Stimulated activated CD4-positive, alpha-beta T cell treated with anti-CD3 and anti-CD28 coated beads, Interleukin-4, amount 100 ng/mL, for 1 hour (primary cell): ENCODE measurements at regions not wholly inside any gene's neighbourhood (a gene's known extent, or its start where the extent isn't known, plus 50 kb on each side); places are given as distances from the start of the nearest gene placed in this dataset.

ENCODE experiments used
- DNase-seq: peaks from one replicate; pipeline ENCODE4 v3.0.0-alpha.2; 2020

DNA sequence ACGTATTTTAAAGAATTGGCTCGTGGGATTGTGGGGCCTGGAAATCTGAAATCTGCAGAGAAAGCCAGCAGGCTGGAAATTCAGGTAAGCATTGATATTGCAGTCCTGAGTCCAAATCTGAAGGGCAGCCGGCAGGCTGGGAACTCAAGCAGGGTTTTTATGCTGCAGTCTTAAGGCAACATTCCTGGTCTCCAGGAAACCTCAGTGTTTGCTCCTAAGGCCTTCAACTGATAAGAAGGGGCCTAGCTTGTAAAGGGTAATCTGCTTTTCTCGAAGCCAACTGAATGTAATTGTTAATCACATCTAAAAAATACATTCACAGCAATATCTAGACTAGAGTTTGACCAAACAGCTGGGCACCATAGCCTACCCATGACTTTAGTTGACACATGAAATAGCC, 154.4 kb downstream of the EFNB2 start:
- no peak for DNase-seq

DNA sequence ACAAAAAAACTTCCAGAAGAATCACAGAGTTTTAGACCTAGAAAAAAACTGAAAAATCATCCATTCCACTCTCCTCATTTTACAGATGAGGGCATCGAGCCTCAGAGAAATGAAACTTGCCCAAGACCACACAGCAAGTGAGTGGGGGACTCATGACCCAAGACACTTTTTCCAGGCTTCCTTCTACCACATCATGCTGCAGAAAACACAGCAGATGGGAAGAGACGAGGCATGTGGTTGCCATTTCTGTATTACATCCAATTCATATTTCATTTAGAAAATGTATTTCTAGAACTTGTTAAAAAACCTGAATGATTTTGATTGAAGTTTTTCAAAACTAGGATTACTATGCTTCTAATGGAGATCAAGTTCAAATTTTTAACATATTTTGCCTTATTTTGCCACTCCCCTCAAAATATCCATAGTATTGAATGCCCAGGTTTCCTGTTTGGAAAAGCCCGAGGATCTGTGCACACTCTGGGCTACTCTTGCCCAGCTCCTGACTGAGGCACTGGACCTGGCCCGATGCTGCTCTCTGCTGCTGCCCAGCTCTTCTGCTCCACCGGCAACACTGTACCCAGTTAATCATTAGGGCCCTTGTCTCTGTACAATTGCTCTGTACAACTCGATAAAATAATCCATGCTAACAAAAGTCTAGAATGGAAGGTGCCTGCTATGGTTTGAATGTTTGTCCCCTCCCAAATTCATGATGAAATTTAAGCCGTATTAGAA, 157.4 kb downstream of the EFNB2 start:
- DNase-seq, result no peak

DNA sequence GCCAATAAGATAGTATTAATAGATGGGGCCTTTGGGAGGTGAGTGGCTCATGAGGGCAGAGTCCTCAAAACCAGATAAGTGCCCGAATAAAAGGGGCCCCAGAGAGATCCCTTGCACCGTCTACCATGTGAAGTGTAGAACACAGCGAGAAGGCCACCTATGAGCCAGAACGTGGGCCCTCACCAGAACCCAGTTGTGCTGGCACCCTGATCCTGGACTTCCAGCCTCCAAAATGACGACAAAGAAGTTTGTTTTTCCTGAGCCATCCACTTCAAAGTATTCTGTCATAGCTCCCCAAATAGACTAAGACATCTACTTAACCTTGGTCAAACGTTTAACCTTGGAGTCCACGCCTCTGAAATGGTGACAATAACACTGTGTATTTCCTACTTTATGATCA, 158.1 kb downstream of the EFNB2 start:
- no peak for DNase-seq

DNA sequence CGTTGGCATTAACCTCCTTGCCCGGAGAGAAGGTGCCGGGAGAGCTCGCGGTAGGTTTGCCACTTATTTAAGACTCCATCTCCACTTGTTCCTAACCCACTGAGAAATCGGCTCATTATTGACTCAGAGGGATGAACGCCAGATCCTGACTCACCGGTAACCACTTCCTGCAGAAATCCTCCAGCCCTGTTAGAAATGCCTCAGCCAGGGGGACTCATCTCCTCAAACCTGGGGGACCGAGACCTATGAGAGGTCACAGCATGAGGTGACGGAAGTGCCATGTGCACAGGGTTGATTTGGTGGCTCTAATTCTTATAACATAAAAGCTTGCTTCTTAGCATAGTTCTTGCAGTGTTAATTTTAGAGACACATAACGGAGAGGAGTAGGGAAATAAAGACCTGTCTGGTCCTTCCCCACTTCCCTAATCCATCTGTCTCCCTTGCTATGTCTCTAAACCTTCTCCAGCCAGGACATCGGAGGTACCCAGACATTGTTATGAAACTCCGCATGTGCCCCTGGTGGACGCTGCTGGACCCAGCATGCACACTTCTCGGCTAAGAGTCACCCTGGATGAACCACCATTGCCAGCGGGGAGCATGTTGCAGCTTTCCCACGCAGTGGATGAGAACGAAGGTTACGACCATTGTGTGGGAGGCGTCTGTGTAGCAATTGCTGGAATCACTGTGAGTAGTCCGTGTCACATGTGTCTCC, 158.9 kb downstream of the EFNB2 start:
- DNase-seq, result no peak

DNA sequence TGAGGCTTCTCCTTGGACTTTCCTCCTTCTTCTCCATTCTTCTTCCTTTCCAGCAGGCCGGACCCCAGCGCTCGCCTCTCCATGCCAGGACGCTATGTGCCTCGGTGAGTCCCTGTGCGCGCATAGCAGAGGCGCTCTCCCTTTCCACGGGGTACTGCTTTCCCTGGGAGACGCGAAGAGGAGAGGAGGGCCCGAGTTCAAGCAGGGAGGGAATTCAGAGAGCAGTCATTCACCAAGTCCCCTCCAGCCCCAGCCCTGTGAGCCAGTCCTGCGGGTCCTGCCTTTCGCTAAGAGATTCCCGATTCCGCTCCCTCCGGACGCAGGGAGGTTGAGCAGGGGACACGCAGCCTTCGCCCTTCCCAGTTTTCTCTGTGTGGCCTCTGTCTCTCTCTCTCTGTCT, 160.4 kb downstream of the EFNB2 start:
- no peak for DNase-seq

DNA sequence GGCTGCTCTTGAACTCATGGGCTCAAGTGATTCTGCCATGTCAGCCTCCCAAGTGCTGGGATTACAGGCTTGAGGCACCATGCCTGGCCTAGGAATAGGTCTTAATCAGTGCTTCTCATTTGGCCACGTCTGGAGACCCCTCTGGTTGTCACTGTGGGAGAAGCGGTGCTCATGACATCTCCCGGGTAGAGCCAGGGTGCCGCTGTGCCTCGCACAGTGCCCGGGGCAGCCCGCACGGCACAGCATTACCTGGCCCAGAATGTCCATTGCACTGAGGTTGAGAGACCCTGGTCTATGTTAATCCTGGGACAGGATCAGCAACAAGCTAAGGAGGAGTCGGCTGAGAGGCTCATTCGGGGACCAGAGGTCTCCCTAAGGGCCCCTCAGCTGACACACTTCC, 160.8 kb downstream of the EFNB2 start:
- no peak for DNase-seq

DNA sequence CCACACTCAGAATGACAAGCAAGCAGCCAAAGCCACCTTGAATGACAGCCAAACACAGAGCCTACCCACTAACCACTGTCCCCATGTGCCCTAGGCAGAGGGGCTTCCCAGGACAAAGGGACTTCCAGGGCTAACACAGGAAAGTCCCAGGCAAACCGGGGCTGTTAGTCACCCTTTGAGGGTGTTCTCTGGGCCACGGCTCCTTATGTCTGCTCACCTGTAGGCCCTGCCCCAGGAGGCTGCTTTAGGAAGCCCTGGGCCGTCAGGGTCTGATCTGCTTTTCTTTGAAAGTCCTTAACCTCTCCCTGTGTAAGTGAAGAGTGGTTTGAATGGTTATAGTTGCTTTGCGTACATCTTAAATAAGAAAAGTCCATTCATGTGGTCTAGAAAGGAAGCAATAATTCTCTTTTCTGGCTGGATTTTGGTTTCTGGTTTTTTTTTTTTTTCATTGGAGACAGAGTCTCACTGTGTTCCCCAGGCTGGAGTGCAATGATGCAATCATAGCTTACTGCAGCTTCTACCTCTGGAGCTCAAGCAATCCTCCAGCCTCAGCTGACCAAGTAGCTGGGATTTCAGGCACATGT, 161.4 kb downstream of the EFNB2 start:
- DNase-seq, result no peak

DNA sequence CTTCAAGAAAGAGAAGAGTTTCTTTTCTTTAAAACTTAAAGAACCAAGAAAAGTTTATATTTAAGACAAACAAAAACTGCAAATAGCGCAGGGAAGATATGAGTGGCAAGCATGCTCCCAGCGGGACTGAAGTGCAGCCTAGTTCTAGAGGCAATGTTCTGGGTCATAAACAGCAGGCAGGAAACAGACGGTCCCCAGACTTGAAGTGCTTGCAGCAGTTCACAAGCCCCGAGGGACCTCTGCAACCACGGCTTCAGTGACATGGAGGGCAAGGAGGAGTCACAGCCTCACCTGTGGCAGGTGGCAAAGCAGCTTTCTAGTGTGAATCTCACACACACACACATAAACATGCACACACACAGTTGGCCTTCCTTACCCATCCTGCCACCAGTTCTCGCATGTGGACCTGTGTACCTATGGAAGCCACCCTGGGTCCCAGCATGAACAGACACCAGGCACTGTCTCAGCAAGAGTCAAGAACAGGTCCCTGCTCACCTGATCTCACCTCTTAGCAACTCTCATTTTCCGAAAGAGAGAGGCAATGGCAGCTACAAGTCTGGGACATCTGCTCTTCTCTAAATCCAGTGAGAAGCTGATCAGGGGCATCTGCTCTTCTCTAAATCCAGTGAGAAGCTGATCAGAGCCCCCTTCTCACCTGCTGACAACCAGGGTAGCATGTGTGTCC, 162.0 kb downstream of the EFNB2 start:
- no peak for DNase-seq

DNA sequence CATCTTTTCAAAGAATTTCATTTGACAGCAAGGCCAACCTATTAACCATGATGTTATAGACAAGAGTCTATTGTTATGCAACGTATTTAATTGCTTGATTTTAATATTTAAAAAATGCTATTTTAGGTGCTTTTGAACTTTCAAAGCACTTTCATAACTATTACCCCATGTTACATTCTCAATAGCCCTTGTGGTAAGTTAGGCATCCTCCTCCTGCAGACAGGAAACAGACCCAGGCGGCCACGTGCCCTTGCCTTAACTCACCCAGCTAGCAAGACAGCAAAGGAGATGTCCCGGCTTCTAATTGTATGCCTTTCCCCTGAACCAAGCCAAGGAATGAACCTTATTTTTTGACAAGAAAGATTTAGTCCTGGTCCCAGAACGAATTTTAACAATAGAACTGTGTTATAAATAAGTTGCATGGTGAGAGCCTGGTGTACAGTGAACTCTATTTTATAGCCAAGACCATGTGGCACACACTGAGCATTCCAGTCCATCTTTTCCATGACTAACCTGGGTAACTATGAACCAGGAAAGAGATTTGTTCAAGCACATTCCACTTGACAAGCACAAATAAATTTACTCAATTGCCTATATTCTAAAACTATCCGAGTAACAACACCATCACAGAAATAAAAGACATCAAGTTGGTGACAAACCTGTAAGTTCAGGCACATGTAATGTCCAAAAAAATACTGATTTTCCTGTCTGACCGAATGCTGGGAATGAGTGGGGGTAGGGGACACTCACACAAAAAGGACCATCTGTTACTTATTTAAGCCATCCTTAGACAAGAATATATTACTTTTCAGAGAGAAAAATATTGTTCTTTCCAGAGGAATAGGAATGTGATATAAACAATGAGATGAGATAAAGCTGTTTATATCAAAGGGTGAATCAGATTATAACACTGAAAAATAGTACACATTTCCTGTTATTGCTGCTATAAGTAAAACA, 163.0 kb downstream of the EFNB2 start:
- DNase-seq, result no peak

DNA sequence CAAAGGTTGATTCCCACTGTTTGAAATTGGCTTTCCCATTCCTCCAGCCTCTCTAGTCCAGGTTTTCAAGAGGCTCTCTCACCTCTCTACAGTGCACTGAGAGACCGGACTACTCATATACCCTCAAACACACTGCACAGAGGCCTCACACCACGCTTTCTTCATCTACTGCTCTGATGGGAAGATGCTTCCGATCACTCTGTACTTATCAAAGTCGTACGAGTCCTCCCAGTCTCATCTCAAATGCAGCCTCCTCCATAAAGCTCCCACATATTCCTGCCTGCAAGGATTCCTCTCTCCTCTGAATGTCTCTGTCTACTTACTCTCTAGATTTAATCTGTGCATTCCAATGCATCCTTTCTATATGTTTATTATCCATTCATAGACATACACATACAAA, 164.4 kb downstream of the EFNB2 start:
- DNase-seq, result no peak

DNA sequence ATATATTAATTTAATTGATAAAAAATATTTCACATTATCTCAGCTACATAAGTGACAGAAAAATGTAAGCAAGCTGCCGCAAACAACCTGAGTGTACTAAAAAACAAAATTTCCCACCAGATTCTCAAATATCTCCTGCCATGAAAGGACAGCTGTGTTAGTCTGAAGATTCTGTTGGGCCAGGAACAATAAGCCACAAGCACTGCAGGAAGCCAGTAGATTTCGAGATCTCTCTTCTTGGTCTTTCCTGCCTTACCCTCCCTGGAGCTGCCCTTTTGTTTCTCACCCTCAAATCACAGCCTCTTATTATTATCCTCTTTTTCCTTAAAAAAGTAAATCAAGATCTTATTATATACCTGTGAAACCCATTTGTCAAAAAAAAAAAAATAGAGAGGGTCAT, 165.6 kb downstream of the EFNB2 start:
- DNase-seq, result no peak

DNA sequence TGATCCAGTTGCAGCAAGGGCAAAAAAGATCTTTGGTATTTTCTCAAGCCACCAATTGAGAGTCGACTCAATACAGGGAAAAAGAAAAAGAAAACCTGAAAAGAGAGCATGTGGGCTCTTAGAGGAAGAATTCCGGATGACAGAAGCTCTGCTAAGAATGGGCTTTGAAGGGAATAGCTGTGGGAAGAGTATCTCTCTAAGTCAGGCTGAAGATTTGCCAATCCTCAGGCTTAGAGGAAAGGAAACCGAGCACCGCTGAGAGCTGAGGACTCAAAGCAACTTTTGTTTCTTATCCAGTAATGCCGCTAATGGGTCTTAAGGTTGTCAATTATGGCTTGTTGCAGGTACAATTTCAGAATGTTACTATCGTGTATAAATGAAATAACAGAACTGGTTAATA, 166.4 kb downstream of the EFNB2 start:
- no peak for DNase-seq

DNA sequence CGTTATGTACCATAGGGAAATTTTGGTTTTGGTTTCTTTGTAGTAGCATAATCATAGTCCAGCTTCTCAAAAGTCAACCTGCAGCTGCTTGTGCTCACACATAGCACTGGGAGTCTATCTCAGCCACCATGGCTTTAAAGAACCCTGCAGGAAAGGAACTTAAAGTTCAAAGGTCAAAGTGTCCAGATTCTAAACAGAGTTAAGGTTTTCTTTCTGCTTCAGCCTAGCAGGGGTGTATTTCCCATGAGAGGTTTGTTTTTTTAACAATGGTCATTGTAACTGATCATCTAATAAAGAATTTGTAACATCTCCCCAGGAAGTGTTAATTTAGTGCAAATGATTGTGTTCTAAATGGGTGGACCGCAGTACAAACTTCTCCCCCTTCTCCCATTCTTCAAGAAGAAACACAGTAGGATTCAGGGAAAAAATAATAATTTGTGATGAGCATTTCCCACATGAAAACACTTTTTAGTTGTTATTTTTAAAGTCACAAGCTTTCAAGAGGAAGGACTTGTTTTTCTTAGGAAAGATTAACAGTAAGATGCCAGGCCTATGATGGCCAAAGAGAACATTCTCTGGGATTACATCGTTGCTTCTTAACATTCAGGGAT, 168.0 kb downstream of the EFNB2 start:
- no peak for DNase-seq

DNA sequence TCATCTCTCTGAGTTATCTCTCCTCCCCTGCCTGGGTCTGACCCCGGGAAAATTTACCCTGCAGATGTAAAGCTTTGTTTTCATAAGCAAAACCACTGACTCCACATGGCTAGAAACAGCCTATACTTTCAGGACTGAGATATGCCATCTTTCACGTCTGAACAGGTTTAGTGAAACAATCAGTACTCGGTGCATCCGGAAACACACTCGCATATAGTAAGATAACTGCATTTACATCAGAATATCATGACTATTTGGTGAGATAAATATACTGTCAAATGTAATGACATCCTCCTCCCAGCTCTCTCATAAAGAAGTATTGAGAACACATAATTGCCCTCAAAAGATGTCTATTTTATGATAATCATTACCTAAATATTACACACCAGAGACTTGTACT, 172.8 kb downstream of the EFNB2 start:
- DNase-seq, result no peak

DNA sequence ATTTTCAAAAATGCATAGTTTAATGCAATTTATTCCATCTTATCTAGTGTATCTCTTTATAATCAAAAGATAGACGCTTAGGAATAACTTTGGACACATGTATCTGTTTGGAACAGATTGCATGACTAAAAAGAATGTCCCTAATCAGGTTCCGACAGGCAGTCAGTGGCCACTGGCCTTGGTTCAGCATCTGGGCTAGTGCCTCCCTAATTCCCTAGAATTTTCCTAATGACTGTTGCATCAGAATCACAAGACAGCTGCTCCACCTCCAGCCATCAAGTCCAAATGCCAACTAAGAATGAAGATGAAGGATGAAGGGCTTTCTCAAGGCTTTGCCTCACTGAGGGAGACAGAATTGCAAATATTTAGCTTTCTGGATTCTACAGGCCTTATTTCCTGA, 173.8 kb downstream of the EFNB2 start:
- no peak for DNase-seq

DNA sequence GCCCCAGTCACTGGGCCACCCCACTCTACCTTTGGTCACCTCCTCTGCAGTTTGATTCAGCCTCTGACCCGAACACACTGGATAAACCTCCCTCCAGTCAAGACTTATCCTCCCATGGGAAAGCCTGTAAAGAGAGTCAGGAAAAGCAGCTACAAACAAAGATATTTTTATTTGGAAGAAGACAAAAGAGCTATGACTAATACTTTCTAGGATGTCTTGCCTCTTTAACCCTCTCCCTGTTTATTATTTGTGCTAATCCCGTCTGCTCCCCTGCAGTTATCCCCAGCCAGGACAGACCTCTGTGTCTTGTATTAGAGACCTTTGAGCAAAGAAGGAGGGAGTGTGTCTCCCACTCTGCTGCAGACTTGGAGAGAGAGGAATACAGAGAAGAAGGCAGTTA, 178.3 kb downstream of the EFNB2 start:
- no peak for DNase-seq

DNA sequence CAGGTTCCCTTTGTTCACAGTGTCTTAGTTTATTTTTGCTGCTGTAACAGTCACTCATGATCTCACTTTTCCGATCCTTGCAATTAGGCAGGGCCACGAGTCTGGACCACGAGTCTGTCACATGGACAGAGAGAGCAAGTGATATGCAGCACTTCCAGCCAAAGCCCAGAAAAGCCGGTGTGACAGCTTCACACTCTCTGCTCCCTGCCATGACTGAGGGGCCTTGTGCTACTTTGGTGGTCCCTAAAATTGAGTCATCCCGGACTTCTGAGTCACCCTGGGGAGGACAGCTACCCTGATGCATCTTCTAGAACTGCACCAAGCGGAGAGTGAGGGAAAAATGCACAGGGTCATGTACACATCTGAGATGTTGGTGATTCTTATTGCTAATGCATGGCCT, 179.6 kb downstream of the EFNB2 start:
- no peak for DNase-seq

DNA sequence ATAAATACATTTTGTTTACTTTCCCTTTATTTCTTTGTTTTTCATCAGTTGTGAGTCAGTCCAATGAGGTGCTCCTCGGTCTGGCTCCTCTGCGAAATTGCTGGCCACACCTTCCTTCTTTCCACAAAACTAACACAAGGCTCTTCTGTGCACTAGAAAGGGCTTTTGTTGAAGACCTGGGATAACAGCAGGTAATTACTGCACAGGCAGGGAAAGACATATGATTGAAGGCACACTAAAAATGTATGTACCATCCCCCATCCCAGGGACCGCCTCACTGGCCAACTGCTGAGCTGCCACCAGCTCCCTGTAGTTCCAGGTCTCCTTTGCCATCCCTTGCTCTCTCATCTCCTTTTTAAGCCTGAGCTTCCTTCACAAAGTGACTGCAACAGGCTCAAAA, 180.5 kb downstream of the EFNB2 start:
- no peak for DNase-seq

DNA sequence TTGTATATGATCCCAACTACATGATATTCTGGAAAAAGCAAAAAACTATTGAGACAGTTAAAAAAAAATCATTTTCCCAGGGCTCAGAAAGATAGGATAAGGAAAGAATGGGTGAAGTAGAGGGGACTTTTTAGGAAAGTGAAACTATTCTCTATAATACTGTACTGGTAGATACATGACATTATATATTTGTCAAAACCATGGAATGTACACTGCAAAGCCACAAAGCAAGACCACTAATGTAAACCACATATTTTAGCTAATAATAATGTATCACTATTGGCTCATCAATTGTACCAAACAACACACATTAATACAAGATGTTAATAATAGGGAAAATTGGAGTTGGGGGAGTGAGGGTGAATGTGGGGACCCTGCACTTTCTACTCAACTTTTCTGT, 182.6 kb downstream of the EFNB2 start:
- DNase-seq, result no peak

DNA sequence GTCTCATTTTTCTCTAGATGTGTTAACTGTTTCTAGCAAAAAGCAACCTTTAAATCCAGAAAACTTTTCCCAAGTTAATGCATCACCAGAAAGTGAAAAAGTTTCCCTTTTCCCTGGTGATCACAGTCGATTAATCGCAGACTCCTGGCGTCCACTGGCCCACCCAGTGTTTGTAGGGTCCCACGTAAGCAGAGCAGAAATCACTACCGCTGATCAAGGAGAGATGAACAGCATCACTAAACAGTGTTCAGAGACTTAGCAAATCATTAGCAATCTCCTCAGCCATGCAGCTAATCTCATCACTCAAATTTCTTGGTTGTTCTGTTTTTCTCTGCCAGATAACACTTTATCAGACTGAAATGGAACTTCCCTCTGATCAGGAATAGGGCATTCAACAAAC, 184.2 kb downstream of the EFNB2 start:
- no peak for DNase-seq

DNA sequence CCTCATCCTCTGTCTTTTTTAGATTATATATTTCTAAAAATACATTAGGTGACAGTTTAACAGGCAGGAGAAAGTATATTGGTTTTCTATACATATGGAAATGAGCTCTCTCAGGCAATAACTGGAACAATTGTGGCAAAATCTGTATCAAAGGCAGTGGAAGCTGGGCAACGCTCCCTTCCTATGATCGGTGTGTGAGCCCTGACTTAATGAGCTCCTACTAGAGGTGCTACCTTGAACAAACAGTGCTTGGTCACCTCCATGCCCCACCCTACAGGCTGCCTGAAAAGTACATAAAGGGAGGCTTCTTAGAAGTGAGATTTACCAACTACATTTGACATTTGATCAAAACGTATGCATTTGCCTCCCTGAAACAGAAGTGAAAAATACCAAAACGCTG, 185.3 kb downstream of the EFNB2 start:
- no peak for DNase-seq
